Glomerular visceral epithelial cell (primary cell): ENCODE measurements at regions not wholly inside any gene's neighbourhood (a gene's known extent, or its start where the extent isn't known, plus 50 kb on each side); places are given as distances from the start of the nearest gene placed in this dataset.
"Not testable (repeated sequence)": the region's sequence is repeated elsewhere in the genome, so short reads cannot be mapped to it uniquely, and the experiment has no call there.

Experiments
- DNase-seq: peaks from one replicate; pipeline ENCODE4 v3.0.0-alpha.2; 2016; ENCODE audit errors: extremely low spot score

GRCh38 chr7:149604521-149604920, 106.9 kb upstream of the ZNF746 start:
- no peak for DNase-seq

- DNase-seq: not testable (repeated sequence)
Measured at GRCh38 chr7:149600669-149601330, 103.2 kb upstream of the ZNF746 start.

GRCh38 chr7:149599636-149600206, 102.1 kb upstream of the ZNF746 start:
- DNase-seq: no peak

GRCh38 chr7:149598721-149599308, 101.2 kb upstream of the ZNF746 start:
- DNase-seq: peak; percentile 48

- not testable (repeated sequence) for DNase-seq
Measured at GRCh38 chr7:149597789-149598188, 100.2 kb upstream of the ZNF746 start.

- no peak for DNase-seq
Measured at GRCh38 chr7:149595541-149595940, 97.9 kb upstream of the ZNF746 start.

- no peak for DNase-seq
Measured at GRCh38 chr7:149595078-149595477, 97.5 kb upstream of the ZNF746 start.

GRCh38 chr7:149588930-149589329, 91.3 kb upstream of the ZNF746 start:
- DNase-seq: no peak

- no peak for DNase-seq
Measured at GRCh38 chr7:149586646-149587645, 89.3 kb upstream of the ZNF746 start.

- DNase-seq: no peak
Measured at GRCh38 chr7:149584530-149584929, 86.9 kb upstream of the ZNF746 start.

GRCh38 chr7:149584009-149584408, 86.4 kb upstream of the ZNF746 start:
- no peak for DNase-seq

GRCh38 chr7:149580328-149580727, 82.7 kb upstream of the ZNF746 start:
- no peak for DNase-seq

- not testable (repeated sequence) for DNase-seq
Measured at GRCh38 chr7:149579365-149579764, 81.8 kb upstream of the ZNF746 start.

- DNase-seq: not testable (repeated sequence)
Measured at GRCh38 chr7:149574428-149574827, 76.8 kb upstream of the ZNF746 start.

GRCh38 chr7:149573519-149573918, 75.9 kb upstream of the ZNF746 start:
- no peak for DNase-seq

GRCh38 chr7:149572920-149573319, 75.3 kb upstream of the ZNF746 start:
- not testable (repeated sequence) for DNase-seq

- DNase-seq: no peak
Measured at GRCh38 chr7:149570784-149571183, 73.2 kb upstream of the ZNF746 start.

GRCh38 chr7:149569726-149570422, 72.3 kb upstream of the ZNF746 start:
- no peak for DNase-seq

GRCh38 chr7:149569025-149569725, 71.6 kb upstream of the ZNF746 start:
- peak; percentile 94 for DNase-seq

GRCh38 chr7:149568218-149568617, 70.6 kb upstream of the ZNF746 start:
- DNase-seq: no peak

GRCh38 chr7:149566103-149566502, 68.5 kb upstream of the ZNF746 start:
- DNase-seq: no peak
